ENCODE measurements at regions not wholly inside any gene's neighbourhood (a gene's known extent, or its start where the extent isn't known, plus 50 kb on each side); places are given as distances from the start of the nearest gene placed in this dataset.
A peak's percentile ranks its signal among the peaks of the same experiment; 100 is the strongest.
"Not testable (repeated sequence)": the region's sequence is repeated elsewhere in the genome, so short reads cannot be mapped to it uniquely, and the experiment has no call there.

- no peak for DNase-seq (ENCODE audit: low read depth, low spot score)
Measured at GRCh38 chr16:72457243-72457940, 285.4 kb upstream of the PMFBP1 start.

- DNase-seq (ENCODE audit: low read depth, low spot score), result no peak
Measured at GRCh38 chr16:72455743-72456659, 284.0 kb upstream of the PMFBP1 start.

GRCh38 chr16:72453856-72454255 lies 281.9 kb upstream of the PMFBP1 start:
- DNase-seq (ENCODE audit: low read depth, low spot score), result not testable (repeated sequence)

- DNase-seq (ENCODE audit: low read depth, low spot score), result no peak
Measured at GRCh38 chr16:72444696-72445095, 272.7 kb upstream of the PMFBP1 start.

- DNase-seq (ENCODE audit: low read depth, low spot score), result no peak
Measured at GRCh38 chr16:72443809-72444208, 271.9 kb upstream of the PMFBP1 start.

GRCh38 chr16:72442385-72443158 lies 270.6 kb upstream of the PMFBP1 start:
- DNase-seq (ENCODE audit: low read depth, low spot score), result no peak

- DNase-seq (ENCODE audit: low read depth, low spot score), result no peak
Measured at GRCh38 chr16:72437891-72438290, 265.9 kb upstream of the PMFBP1 start.

GRCh38 chr16:72434159-72434558 lies 262.2 kb upstream of the PMFBP1 start:
- DNase-seq (ENCODE audit: low read depth, low spot score), result peak; percentile 4

GRCh38 chr16:72430121-72430520 lies 258.2 kb upstream of the PMFBP1 start:
- no peak for DNase-seq (ENCODE audit: low read depth, low spot score)

- DNase-seq (ENCODE audit: low read depth, low spot score), result no peak
Measured at GRCh38 chr16:72429671-72430081, 257.7 kb upstream of the PMFBP1 start.

GRCh38 chr16:72428681-72429376 lies 256.9 kb upstream of the PMFBP1 start:
- no peak for DNase-seq (ENCODE audit: low read depth, low spot score)

- DNase-seq (ENCODE audit: low read depth, low spot score), result no peak
Measured at GRCh38 chr16:72427783-72428331, 255.9 kb upstream of the PMFBP1 start.

- no peak for DNase-seq (ENCODE audit: low read depth, low spot score)
Measured at GRCh38 chr16:72427051-72427782, 255.3 kb upstream of the PMFBP1 start.

GRCh38 chr16:72426386-72426785 lies 254.4 kb upstream of the PMFBP1 start:
- no peak for DNase-seq (ENCODE audit: low read depth, low spot score)

GRCh38 chr16:72425571-72426341 lies 253.8 kb upstream of the PMFBP1 start:
- no peak for DNase-seq (ENCODE audit: low read depth, low spot score)

- no peak for DNase-seq (ENCODE audit: low read depth, low spot score)
Measured at GRCh38 chr16:72424757-72425156, 252.8 kb upstream of the PMFBP1 start.

GRCh38 chr16:72422308-72422897 lies 250.4 kb upstream of the PMFBP1 start:
- no peak for DNase-seq (ENCODE audit: low read depth, low spot score)

- DNase-seq (ENCODE audit: low read depth, low spot score), result no peak
Measured at GRCh38 chr16:72419638-72420037, 247.7 kb upstream of the PMFBP1 start.

GRCh38 chr16:72415379-72415778 lies 243.4 kb upstream of the PMFBP1 start:
- no peak for DNase-seq (ENCODE audit: low read depth, low spot score)

Data from brain pericyte (primary cell).